Tibial nerve (tissue), 3 donors: ENCODE measurements at regions not wholly inside any gene's neighbourhood (a gene's known extent, or its start where the extent isn't known, plus 50 kb on each side); places are given as distances from the start of the nearest gene placed in this dataset.

Experiments
- POLR2A ChIP-seq, 2 donors: fragments of 450-650 bp; IDR thresholded peaks; one replicate each; pipeline ENCODE4 v1.6.1; 2017; ENCODE audit warnings: antibody characterized with exemption in 2 of 2, mild to moderate bottlenecking in 2 of 2, moderate library complexity in 2 of 2
- TF ChIP-seq, protein P1 (sequence below), 5 experiments: fragments of 200-600 bp in 3 of 5; fragments of 450-650 bp in 2 of 5; sonication (generic) in 3 of 5; IDR thresholded peaks; one replicate each; pipeline ENCODE4 v1.5.1; 2016 to 2019; ENCODE audit warnings: antibody characterized with exemption in 5 of 5, mild to moderate bottlenecking in 3 of 5, moderate library complexity in 2 of 5

GRCh38 chr10:25704622-25705021, 229.4 kb upstream of the MYO3A start:
- TF ChIP-seq, protein P1, sequence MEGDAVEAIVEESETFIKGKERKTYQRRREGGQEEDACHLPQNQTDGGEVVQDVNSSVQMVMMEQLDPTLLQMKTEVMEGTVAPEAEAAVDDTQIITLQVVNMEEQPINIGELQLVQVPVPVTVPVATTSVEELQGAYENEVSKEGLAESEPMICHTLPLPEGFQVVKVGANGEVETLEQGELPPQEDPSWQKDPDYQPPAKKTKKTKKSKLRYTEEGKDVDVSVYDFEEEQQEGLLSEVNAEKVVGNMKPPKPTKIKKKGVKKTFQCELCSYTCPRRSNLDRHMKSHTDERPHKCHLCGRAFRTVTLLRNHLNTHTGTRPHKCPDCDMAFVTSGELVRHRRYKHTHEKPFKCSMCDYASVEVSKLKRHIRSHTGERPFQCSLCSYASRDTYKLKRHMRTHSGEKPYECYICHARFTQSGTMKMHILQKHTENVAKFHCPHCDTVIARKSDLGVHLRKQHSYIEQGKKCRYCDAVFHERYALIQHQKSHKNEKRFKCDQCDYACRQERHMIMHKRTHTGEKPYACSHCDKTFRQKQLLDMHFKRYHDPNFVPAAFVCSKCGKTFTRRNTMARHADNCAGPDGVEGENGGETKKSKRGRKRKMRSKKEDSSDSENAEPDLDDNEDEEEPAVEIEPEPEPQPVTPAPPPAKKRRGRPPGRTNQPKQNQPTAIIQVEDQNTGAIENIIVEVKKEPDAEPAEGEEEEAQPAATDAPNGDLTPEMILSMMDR (IDR thresholded peaks at IDR 0.05), result no peak
- TF ChIP-seq POLR2A (IDR thresholded peaks at IDR 0.05), result no peak
